WTC11 (cell line): ENCODE measurements at regions not wholly inside any gene's neighbourhood (a gene's known extent, or its start where the extent isn't known, plus 50 kb on each side); places are given as distances from the start of the nearest gene placed in this dataset.

Experiments used
- ATAC-seq: fragments of 200-7000 bp; cut with Tn5 transposase; 2 replicates; pipeline ENCODE4 v1.10.0; 2021; ENCODE audit warnings: mild to moderate bottlenecking, moderate library complexity
- CTCF ChIA-PET: fragments of 300-600 bp; sonication (Branson Sonifier 250); formaldehyde crosslinking; loops from one replicate; lab custom pipeline; 2021; ENCODE audit warnings: antibody characterized with exemption; lab: Charles Lee
- POLR2A ChIA-PET: fragments of 350-600 bp; sonication (Branson Sonifier 250); formaldehyde crosslinking; loops from one replicate; lab custom pipeline; 2021; ENCODE audit warnings: antibody characterized with exemption; lab: Charles Lee
- DNase-seq: peaks from one replicate; pipeline ENCODE4 v3.0.0; 2021; ENCODE audit warnings: low spot score
- H3K27ac Mint-ChIP-seq: 2 replicates; pipeline ENCODE4 v1.8.0; 2021; ENCODE audit warnings: mixed read lengths
- H3K27me3 Mint-ChIP-seq: 2 replicates; pipeline ENCODE4 v1.8.0; 2021; ENCODE audit warnings: low read depth, mild to moderate bottlenecking, moderate library complexity, mixed read lengths
- H3K36me3 Mint-ChIP-seq: 2 replicates; pipeline ENCODE4 v1.8.0; 2021; ENCODE audit warnings: mixed read lengths
- H3K4me1 Mint-ChIP-seq: 2 replicates; pipeline ENCODE4 v1.8.0; 2022; ENCODE audit warnings: mixed read lengths
- H3K4me3 Mint-ChIP-seq: 2 replicates; pipeline ENCODE4 v1.8.0; 2021; ENCODE audit warnings: mild to moderate bottlenecking, moderate library complexity, mixed read lengths
- H3K9me3 Mint-ChIP-seq: 2 replicates; pipeline ENCODE4 v1.8.0; 2021; ENCODE audit warnings: mixed read lengths
- ETV6 ChIP-seq: sonication (generic); formaldehyde crosslinking; IDR thresholded peaks from 2 replicates; pipeline ENCODE4 v1.8.1; 2022; ENCODE audit warnings: mild to moderate bottlenecking, missing genetic modification reagents
- NFATC4 ChIP-seq: fragments of 250-450 bp; sonication (Bioruptor Pico); IDR thresholded peaks from 2 replicates; pipeline ENCODE4 v1.9.0; 2021; ENCODE audit warnings: mild to moderate bottlenecking
- NR3C1 ChIP-seq: sonication (generic); formaldehyde crosslinking; conservative IDR thresholded peaks from 2 replicates; pipeline ENCODE4 v1.8.1; 2023; ENCODE audit warnings: low read depth, mild to moderate bottlenecking, missing genetic modification reagents
- PRRX2 ChIP-seq: fragments of 250-450 bp; sonication (Bioruptor Pico); IDR thresholded peaks from 2 replicates; pipeline ENCODE4 v1.8.0; 2021; ENCODE audit warnings: mild to moderate bottlenecking
- TP53 ChIP-seq: sonication (generic); formaldehyde crosslinking; IDR thresholded peaks from 2 replicates; pipeline ENCODE4 v1.8.1; 2023; ENCODE audit warnings: mild to moderate bottlenecking, missing genetic modification reagents
- ZNF416 ChIP-seq: fragments of 250-450 bp; sonication (Bioruptor Pico); IDR thresholded peaks from 2 replicates; pipeline ENCODE4 v1.9.0; 2021; ENCODE audit warnings: mild to moderate bottlenecking, inconsistent platforms
- TF ChIP-seq, protein P1 (sequence below): fragments of 200-600 bp; IDR thresholded peaks from 2 replicates; pipeline ENCODE4 v1.8.0; 2022; ENCODE audit warnings: antibody characterized with exemption
- TF ChIP-seq, protein P2 (sequence below): sonication (generic); formaldehyde crosslinking; IDR thresholded peaks from 2 replicates; pipeline ENCODE4 v1.8.0; 2022; ENCODE audit warnings: mild to moderate bottlenecking, missing genetic modification reagents
- TF ChIP-seq, protein P3 (sequence below): fragments of 250-450 bp; sonication (Bioruptor Pico); IDR thresholded peaks from 2 replicates; pipeline ENCODE4 v1.8.0; 2021; ENCODE audit warnings: mild to moderate bottlenecking
- TF ChIP-seq, protein P4 (sequence below): fragments of 250-450 bp; sonication (Bioruptor Pico); conservative IDR thresholded peaks from 2 replicates; pipeline ENCODE4 v1.9.0; 2021; ENCODE audit warnings: mild to moderate bottlenecking
- TF ChIP-seq, protein P5 (sequence below): fragments of 250-450 bp; sonication (Bioruptor Pico); IDR thresholded peaks from 2 replicates; pipeline ENCODE4 v1.9.0; 2021; ENCODE audit warnings: moderate library complexity, mild to moderate bottlenecking, inconsistent platforms, borderline replicate concordance
- TF ChIP-seq, protein P6 (sequence below): fragments of 250-450 bp; sonication (Bioruptor Pico); IDR thresholded peaks from 2 replicates; pipeline ENCODE4 v1.9.0; 2021; ENCODE audit warnings: mild to moderate bottlenecking
- TF ChIP-seq, protein P7 (sequence below): sonication (generic); formaldehyde crosslinking; IDR thresholded peaks from 2 replicates; pipeline ENCODE4 v1.8.0; 2022; ENCODE audit warnings: mild to moderate bottlenecking, missing genetic modification reagents
- TF ChIP-seq, protein P8 (sequence below): sonication (generic); formaldehyde crosslinking; IDR thresholded peaks from 2 replicates; pipeline ENCODE4 v1.8.1; 2023; ENCODE audit warnings: mild to moderate bottlenecking, missing genetic modification reagents
- TF ChIP-seq, protein P9 (sequence below): fragments of 250-450 bp; sonication (Bioruptor Pico); IDR thresholded peaks from 2 replicates; pipeline ENCODE4 v2.1.2; 2022; ENCODE audit warnings: mild to moderate bottlenecking, moderate library complexity

DNA sequence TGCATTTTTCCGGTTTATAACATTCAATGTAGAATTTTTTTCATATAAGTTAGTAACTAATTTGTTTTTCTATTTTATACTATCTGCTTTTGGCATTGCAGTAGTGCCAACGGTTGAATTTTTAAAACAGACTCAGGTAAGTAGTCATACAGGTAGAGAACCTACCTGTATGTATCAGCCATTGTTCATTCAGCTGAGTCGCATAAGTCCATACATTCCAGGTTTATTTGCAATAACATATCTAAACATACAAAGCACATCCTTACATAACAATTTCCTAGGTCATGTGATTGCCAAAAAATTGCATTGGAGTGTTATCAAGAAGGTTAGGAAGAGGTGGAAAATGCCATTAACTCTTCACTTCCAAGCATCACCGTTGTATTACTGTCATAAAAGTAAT lies 1059.3 kb upstream of the CNTN5 start:
- Mint-ChIP-seq H3K36me3 (no peaks in the 10 kb centered on the region), H3K4me1 (no peaks in the 10 kb centered on the region)
- TF ChIP-seq, protein P1, sequence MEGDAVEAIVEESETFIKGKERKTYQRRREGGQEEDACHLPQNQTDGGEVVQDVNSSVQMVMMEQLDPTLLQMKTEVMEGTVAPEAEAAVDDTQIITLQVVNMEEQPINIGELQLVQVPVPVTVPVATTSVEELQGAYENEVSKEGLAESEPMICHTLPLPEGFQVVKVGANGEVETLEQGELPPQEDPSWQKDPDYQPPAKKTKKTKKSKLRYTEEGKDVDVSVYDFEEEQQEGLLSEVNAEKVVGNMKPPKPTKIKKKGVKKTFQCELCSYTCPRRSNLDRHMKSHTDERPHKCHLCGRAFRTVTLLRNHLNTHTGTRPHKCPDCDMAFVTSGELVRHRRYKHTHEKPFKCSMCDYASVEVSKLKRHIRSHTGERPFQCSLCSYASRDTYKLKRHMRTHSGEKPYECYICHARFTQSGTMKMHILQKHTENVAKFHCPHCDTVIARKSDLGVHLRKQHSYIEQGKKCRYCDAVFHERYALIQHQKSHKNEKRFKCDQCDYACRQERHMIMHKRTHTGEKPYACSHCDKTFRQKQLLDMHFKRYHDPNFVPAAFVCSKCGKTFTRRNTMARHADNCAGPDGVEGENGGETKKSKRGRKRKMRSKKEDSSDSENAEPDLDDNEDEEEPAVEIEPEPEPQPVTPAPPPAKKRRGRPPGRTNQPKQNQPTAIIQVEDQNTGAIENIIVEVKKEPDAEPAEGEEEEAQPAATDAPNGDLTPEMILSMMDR, result no peak
- no peak for TF ChIP-seq ETV6 (CRISPR knock-in tag)
- TF ChIP-seq, protein P2, sequence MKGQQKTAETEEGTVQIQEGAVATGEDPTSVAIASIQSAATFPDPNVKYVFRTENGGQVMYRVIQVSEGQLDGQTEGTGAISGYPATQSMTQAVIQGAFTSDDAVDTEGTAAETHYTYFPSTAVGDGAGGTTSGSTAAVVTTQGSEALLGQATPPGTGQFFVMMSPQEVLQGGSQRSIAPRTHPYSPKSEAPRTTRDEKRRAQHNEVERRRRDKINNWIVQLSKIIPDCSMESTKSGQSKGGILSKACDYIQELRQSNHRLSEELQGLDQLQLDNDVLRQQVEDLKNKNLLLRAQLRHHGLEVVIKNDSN (CRISPR knock-in tag), result no peak
- TF ChIP-seq, all 79 proteins: peak for 0
- no peak for ATAC-seq
- Mint-ChIP-seq H3K4me3 (no peak overlapping the region), H3K9me3 (no peaks in the 10 kb centered on the region), H3K27me3 (no peaks in the 10 kb centered on the region), H3K27ac (no peak overlapping the region)
- POLR2A ChIA-PET, result no interaction called here
- CTCF ChIA-PET, result no interaction called here
- DNase-seq, result no peak

DNA sequence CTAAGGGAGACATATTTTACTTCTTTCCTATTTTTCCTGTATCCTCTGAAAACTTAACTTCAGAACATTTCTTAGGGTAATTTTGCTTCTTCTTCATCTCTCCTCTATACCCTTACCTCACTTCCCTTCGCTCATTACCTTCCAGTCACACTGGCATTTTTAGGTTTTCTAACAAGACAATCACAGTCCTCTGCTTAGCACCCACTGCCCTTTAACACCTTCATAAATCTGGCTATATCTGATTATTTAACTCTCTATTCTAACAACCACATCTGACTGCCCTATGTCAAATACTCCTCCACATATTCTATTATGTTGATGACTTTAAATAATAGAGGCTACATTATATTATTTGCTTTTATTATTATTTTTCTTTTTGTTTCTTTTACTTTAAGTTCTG lies 1058.0 kb upstream of the CNTN5 start:
- CTCF ChIA-PET, result no interaction called here
- no peaks in the 10 kb centered on the region for H3K27me3 Mint-ChIP-seq
- no peak for DNase-seq
- TF ChIP-seq, protein P3, sequence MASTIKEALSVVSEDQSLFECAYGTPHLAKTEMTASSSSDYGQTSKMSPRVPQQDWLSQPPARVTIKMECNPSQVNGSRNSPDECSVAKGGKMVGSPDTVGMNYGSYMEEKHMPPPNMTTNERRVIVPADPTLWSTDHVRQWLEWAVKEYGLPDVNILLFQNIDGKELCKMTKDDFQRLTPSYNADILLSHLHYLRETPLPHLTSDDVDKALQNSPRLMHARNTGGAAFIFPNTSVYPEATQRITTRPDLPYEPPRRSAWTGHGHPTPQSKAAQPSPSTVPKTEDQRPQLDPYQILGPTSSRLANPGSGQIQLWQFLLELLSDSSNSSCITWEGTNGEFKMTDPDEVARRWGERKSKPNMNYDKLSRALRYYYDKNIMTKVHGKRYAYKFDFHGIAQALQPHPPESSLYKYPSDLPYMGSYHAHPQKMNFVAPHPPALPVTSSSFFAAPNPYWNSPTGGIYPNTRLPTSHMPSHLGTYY (CRISPR knock-in tag), result no peak
- TF ChIP-seq, protein P4, sequence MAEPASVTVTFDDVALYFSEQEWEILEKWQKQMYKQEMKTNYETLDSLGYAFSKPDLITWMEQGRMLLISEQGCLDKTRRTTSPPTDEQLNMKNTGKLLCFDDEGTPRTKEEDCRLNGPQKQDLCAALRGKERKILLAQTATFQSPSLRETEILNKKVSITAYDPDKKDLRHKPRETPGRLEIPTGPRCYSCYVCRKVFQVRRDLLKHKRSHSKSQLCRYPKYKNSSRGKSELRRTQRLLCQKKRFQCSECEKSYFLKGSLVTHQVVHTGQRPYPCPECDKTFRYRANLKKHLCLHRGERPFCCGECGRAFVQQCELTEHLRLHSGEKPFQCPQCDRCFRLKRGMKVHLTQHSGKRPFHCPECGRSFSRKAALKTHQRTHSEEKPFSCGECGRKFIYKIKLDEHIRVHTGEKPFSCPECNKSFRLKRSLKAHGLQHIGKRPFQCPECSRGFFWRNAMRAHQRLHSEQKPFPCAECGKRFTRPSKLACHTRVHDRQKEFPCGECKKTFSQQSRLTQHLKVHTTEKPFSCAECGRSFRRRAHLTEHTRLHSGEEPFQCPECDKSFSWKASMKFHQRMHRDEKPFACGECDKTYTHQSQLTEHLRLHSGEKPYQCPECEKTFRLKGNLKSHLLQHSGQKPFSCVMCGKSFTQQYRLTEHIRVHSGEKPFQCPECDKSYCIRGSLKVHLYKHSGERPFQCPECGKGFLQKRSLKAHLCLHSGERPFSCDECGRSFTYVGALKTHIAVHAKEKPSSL (CRISPR knock-in tag), result no peak
- TF ChIP-seq NR3C1, result no peak
- no peak for TF ChIP-seq TP53 (CRISPR knock-in tag)
- no peak for TF ChIP-seq NFATC4
- no peak overlapping the region for H3K4me3 Mint-ChIP-seq
- H3K36me3 Mint-ChIP-seq, result no peaks in the 10 kb centered on the region
- H3K9me3 Mint-ChIP-seq, result no peaks in the 10 kb centered on the region
- no peaks in the 10 kb centered on the region for H3K4me1 Mint-ChIP-seq
- POLR2A ChIA-PET, result no interaction called here
- no peak for ATAC-seq
- no peak overlapping the region for H3K27ac Mint-ChIP-seq

DNA sequence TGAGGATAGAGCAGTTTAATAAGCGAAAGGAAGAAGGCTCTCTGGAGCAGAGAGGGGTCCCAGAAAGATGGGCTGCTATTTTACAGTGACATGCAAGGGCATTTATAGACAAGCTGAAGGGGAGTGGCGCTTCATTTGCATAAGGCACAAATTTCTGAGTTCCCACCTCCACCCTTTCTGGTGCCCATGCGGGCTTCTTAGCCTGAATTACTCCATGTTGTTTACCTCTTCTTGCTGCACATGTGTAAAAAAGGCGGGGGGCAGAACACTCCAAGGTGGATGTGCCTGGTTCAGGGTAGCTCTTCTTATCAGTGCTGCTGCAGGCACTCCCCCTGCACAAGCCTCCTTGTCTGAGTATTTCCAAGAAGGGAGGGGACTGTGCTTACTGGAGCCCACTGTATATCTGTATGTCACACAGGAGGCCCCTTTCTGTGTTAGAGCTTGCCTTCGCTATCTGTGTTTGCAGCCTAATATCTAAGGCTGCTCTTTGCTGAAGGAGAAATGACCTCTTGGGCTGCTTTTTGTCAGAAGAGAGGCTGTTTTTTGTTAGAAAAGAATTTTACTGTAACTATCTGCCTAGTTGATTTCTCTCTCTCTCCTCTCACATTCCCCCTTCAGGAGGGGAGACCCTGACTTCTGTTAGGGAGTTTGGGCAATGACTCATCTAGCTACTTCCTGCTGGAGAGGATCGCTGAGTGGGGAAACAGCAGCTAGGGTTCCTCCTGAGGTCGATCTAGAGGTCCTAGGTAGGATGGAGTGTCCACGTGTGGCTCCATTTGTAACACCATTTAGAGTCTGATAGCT lies 1057.0 kb upstream of the CNTN5 start:
- ChIA-PET POLR2A (no interaction called here), CTCF (no interaction called here)
- Mint-ChIP-seq H3K9me3 (no peaks in the 10 kb centered on the region), H3K36me3 (no peaks in the 10 kb centered on the region), H3K4me3 (no peak overlapping the region), H3K27me3 (no peaks in the 10 kb centered on the region), H3K27ac (no peak overlapping the region), H3K4me1 (no peaks in the 10 kb centered on the region)
- DNase-seq (no peak), ATAC-seq (no peak)
- TF ChIP-seq, protein P5, sequence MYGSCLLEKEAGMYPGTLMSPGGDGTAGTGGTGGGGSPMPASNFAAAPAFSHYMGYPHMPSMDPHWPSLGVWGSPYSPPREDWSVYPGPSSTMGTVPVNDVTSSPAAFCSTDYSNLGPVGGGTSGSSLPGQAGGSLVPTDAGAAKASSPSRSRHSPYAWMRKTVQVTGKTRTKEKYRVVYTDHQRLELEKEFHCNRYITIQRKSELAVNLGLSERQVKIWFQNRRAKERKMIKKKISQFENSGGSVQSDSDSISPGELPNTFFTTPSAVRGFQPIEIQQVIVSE (CRISPR knock-in tag), result no peak
- TF ChIP-seq ZNF416 (CRISPR knock-in tag) (no peak), ETV6 (CRISPR knock-in tag) (no peak), PRRX2 (CRISPR knock-in tag) (no peak)
- TF ChIP-seq, protein P6, sequence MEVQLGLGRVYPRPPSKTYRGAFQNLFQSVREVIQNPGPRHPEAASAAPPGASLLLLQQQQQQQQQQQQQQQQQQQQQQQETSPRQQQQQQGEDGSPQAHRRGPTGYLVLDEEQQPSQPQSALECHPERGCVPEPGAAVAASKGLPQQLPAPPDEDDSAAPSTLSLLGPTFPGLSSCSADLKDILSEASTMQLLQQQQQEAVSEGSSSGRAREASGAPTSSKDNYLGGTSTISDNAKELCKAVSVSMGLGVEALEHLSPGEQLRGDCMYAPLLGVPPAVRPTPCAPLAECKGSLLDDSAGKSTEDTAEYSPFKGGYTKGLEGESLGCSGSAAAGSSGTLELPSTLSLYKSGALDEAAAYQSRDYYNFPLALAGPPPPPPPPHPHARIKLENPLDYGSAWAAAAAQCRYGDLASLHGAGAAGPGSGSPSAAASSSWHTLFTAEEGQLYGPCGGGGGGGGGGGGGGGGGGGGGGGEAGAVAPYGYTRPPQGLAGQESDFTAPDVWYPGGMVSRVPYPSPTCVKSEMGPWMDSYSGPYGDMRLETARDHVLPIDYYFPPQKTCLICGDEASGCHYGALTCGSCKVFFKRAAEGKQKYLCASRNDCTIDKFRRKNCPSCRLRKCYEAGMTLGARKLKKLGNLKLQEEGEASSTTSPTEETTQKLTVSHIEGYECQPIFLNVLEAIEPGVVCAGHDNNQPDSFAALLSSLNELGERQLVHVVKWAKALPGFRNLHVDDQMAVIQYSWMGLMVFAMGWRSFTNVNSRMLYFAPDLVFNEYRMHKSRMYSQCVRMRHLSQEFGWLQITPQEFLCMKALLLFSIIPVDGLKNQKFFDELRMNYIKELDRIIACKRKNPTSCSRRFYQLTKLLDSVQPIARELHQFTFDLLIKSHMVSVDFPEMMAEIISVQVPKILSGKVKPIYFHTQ, result no peak
- TF ChIP-seq, protein P7, sequence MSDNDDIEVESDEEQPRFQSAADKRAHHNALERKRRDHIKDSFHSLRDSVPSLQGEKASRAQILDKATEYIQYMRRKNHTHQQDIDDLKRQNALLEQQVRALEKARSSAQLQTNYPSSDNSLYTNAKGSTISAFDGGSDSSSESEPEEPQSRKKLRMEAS (CRISPR knock-in tag), result no peak
- TF ChIP-seq, protein P8, sequence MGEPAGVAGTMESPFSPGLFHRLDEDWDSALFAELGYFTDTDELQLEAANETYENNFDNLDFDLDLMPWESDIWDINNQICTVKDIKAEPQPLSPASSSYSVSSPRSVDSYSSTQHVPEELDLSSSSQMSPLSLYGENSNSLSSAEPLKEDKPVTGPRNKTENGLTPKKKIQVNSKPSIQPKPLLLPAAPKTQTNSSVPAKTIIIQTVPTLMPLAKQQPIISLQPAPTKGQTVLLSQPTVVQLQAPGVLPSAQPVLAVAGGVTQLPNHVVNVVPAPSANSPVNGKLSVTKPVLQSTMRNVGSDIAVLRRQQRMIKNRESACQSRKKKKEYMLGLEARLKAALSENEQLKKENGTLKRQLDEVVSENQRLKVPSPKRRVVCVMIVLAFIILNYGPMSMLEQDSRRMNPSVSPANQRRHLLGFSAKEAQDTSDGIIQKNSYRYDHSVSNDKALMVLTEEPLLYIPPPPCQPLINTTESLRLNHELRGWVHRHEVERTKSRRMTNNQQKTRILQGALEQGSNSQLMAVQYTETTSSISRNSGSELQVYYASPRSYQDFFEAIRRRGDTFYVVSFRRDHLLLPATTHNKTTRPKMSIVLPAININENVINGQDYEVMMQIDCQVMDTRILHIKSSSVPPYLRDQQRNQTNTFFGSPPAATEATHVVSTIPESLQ (CRISPR knock-in tag), result no peak
- TF ChIP-seq, protein P9, sequence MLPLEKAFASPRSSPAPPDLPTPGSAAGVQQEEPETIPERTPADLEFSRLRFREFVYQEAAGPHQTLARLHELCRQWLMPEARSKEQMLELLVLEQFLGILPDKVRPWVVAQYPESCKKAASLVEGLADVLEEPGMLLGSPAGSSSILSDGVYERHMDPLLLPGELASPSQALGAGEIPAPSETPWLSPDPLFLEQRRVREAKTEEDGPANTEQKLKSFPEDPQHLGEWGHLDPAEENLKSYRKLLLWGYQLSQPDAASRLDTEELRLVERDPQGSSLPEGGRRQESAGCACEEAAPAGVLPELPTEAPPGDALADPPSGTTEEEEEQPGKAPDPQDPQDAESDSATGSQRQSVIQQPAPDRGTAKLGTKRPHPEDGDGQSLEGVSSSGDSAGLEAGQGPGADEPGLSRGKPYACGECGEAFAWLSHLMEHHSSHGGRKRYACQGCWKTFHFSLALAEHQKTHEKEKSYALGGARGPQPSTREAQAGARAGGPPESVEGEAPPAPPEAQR (CRISPR knock-in tag), result no peak
